KMS-11 (cell line): ENCODE measurements at regions not wholly inside any gene's neighbourhood (a gene's known extent, or its start where the extent isn't known, plus 50 kb on each side); places are given as distances from the start of the nearest gene placed in this dataset.

Experiments used
- H2AFZ ChIP-seq: fragments of 200-600 bp; sonication (generic); 2 replicates; pipeline ENCODE4 v1.6.1; 2016; ENCODE audit warnings: antibody characterized with exemption, mixed run types, low read depth
- H3K27ac ChIP-seq: fragments of 200-600 bp; sonication (generic); 2 replicates; pipeline ENCODE4 v1.6.1; 2016; ENCODE audit warnings: mild to moderate bottlenecking, mixed run types
- H3K27me3 ChIP-seq: fragments of 200-600 bp; sonication (generic); 2 replicates; pipeline ENCODE4 v1.6.1; 2017; ENCODE audit warnings: mild to moderate bottlenecking, low read depth, mixed run types, moderate library complexity; ENCODE audit not compliant: insufficient read depth
- H3K36me3 ChIP-seq: fragments of 200-600 bp; sonication (generic); 2 replicates; pipeline ENCODE4 v1.6.1; 2017; ENCODE audit warnings: mild to moderate bottlenecking, mixed run types; ENCODE audit not compliant: insufficient read depth
- H3K4me1 ChIP-seq: fragments of 200-600 bp; sonication (generic); 2 replicates; pipeline ENCODE4 v1.6.1; 2016; ENCODE audit warnings: mild to moderate bottlenecking, low read depth, mixed run types; ENCODE audit not compliant: poor library complexity, severe bottlenecking
- H3K4me2 ChIP-seq: fragments of 200-600 bp; sonication (generic); 2 replicates; pipeline ENCODE4 v1.7.0; 2016; ENCODE audit warnings: mild to moderate bottlenecking, mixed run types
- H3K4me3 ChIP-seq: fragments of 200-600 bp; sonication (generic); IDR thresholded peaks from 2 replicates; pipeline ENCODE4 v1.6.1; 2017; ENCODE audit warnings: low read depth, low read length, mixed read lengths; ENCODE audit not compliant: insufficient read depth
- H3K79me2 ChIP-seq: fragments of 200-600 bp; sonication (generic); 2 replicates; pipeline ENCODE4 v1.6.1; 2016; ENCODE audit warnings: low read depth, mixed run types; ENCODE audit not compliant: insufficient read depth
- H3K9ac ChIP-seq: fragments of 200-600 bp; sonication (generic); 2 replicates; pipeline ENCODE4 v1.6.1; 2016; ENCODE audit warnings: mild to moderate bottlenecking, mixed run types
- H4K20me1 ChIP-seq: fragments of 200-600 bp; sonication (generic); 2 replicates; pipeline ENCODE4 v1.6.1; 2016; ENCODE audit warnings: mild to moderate bottlenecking, mixed run types; ENCODE audit not compliant: insufficient read depth
- TF ChIP-seq, protein P1 (sequence below): fragments of 200-600 bp; sonication (generic); conservative IDR thresholded peaks from 2 replicates; pipeline ENCODE4 v1.6.1; 2017; ENCODE audit warnings: low read depth, mild to moderate bottlenecking, antibody characterized with exemption, low read length, moderate library complexity, mixed read lengths

DNA sequence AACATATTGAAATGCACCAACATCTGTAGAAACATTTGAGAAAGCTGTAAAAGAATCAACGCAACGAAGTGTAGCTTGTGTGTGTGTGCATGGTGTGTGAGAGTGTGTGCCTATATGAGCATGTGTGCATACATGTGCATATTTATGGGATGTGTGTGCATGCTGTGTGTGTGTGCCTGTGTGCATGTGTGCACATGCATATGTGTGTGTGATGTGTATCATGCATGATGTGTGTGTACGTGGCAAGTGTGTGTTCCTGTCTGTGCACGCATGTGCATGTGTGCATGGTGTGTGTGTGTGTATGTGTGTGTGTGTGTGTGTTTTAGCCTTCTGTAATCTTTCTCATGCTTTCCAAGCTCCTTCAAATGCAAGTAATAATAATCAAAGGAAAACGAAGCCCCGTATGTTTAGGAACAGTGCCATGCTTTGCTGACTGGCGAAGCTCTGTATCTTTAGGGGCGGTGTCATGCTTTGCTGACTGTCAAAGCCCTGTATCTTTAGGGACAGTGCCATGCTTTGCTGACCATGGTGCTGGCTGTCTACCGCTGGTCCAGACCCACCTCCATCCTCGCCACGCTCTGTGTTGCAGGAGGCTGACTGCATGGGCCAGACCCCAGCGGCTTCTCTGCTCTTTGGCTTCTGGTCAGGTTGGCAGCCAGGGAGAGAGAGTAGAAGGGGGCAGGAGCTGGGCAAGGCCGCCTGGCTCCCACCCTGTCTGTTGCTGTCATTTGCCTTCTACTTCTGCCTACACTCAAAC is 129.2 kb downstream of the ASB1 start:
- Histone ChIP-seq H3K4me3 (no peak overlapping the region), H4K20me1 (no peaks in the 10 kb centered on the region), H3K36me3 (no peaks in the 10 kb centered on the region), H2AFZ (no peak overlapping the region), H3K79me2 (no peaks in the 10 kb centered on the region), H3K9ac (no peak overlapping the region), H3K4me2 (no peak overlapping the region), H3K4me1 (no peaks in the 10 kb centered on the region), H3K27ac (no peak overlapping the region), H3K27me3 (peaks cover 17% of the 10 kb centered on the region; the same call in 1 of the 2 replicates)
- TF ChIP-seq, protein P1, sequence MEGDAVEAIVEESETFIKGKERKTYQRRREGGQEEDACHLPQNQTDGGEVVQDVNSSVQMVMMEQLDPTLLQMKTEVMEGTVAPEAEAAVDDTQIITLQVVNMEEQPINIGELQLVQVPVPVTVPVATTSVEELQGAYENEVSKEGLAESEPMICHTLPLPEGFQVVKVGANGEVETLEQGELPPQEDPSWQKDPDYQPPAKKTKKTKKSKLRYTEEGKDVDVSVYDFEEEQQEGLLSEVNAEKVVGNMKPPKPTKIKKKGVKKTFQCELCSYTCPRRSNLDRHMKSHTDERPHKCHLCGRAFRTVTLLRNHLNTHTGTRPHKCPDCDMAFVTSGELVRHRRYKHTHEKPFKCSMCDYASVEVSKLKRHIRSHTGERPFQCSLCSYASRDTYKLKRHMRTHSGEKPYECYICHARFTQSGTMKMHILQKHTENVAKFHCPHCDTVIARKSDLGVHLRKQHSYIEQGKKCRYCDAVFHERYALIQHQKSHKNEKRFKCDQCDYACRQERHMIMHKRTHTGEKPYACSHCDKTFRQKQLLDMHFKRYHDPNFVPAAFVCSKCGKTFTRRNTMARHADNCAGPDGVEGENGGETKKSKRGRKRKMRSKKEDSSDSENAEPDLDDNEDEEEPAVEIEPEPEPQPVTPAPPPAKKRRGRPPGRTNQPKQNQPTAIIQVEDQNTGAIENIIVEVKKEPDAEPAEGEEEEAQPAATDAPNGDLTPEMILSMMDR, result no peak

DNA sequence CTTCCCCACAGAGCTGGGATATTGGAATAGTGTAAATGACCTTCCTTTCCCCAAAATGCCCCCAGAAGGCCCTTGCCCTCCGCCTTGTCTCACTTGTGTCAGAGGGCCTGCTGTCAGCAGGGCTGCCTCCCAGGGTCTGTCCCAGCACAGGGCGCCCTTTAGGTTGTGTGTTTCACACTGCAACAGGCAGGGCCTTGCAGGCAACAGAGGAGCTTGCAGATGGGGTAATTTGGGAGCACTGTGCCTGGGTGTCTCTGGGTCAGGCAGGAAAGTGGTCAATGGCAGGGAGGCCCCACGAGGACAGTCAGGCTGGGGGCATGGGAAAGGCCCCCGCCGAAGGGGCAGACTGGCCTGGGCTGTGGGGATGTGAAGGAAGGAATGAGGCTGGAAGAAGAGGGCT is 130.7 kb downstream of the ASB1 start:
- Histone ChIP-seq H3K27ac (no peak overlapping the region), H4K20me1 (no peaks in the 10 kb centered on the region), H3K4me3 (no peak overlapping the region), H3K27me3 (peaks cover 21% of the 10 kb centered on the region; the same call in 1 of the 2 replicates), H3K4me2 (no peak overlapping the region), H3K9ac (no peak overlapping the region), H3K36me3 (no peaks in the 10 kb centered on the region), H2AFZ (no peak overlapping the region), H3K4me1 (no peaks in the 10 kb centered on the region), H3K79me2 (no peaks in the 10 kb centered on the region)
- TF ChIP-seq, protein P1, result no peak

DNA sequence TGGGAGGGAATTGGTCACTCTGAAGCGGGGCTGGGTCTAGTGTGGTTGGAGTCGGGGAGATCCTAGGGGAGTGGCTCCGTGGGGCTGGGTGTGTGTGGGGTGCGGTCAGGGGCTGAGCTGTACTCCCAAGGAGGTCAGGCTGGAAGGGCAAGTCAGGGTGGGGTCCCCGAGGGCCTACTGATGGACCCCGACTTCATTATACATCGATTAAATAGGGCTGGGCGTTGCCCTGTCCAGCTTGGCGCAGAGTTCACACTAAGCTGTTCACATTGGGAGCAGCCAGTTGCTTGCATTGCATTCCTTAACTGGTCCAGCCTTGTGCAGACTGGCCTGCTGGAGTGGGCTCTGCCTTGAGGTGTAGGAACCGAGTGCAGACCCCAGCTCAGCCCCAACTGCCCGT is 131.2 kb downstream of the ASB1 start:
- TF ChIP-seq, protein P1, result no peak

DNA sequence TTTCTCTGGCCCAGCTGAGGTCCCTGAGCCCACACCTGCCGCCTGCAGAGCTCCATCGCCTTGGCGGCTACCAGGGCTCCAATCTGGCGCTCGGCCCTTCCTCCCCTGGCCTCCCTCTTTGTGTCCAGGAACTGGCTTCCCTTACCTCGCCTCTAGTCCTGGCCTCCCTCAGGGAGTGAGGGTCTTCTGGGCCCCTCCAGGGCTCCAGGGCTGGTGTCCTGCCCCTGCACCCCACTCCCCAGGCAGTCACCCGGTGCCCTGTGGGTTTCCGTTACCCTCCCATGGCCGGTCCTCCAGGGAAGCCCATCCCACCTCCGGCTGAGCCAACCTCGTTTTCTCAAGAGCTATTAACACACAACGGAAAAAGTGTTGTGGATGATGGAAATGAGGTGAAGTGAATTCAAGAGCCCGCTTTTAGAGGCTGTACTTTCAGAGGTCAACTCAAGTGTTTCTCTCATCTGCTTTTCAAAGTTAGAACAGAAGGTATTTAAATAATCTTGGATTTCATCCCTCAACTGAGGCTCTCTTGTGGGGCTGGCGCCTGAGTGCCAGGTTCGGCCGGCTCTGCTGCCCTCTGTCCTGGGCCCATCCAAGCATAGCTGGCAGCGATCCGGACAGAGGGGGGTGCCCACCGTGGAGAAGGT is 131.9 kb downstream of the ASB1 start:
- TF ChIP-seq, protein P1, result no peak
- Histone ChIP-seq H3K4me1 (no peaks in the 10 kb centered on the region), H3K27me3 (peaks cover 29% of the 10 kb centered on the region; the same call in 1 of the 2 replicates), H2AFZ (no peak overlapping the region), H3K9ac (no peak overlapping the region), H3K4me2 (no peak overlapping the region), H3K4me3 (no peak overlapping the region), H3K36me3 (no peaks in the 10 kb centered on the region), H4K20me1 (no peaks in the 10 kb centered on the region), H3K27ac (no peak overlapping the region), H3K79me2 (no peaks in the 10 kb centered on the region)

More for the DNA sequence above, 131.2 kb downstream of the ASB1 start:
- Histone ChIP-seq H3K27me3 (peaks cover 25% of the 10 kb centered on the region; the same call in 1 of the 2 replicates), H3K4me2 (no peak overlapping the region), H3K9ac (no peak overlapping the region), H3K4me1 (no peaks in the 10 kb centered on the region), H2AFZ (no peak overlapping the region), H3K27ac (no peak overlapping the region), H3K79me2 (no peaks in the 10 kb centered on the region), H3K36me3 (no peaks in the 10 kb centered on the region), H4K20me1 (no peaks in the 10 kb centered on the region), H3K4me3 (no peak overlapping the region)
